ENCODE measurements at regions not wholly inside any gene's neighbourhood (a gene's known extent, or its start where the extent isn't known, plus 50 kb on each side); places are given as distances from the start of the nearest gene placed in this dataset.
A peak's percentile ranks its signal among the peaks of the same experiment; 100 is the strongest.

- DNase-seq (ENCODE audit: low spot score) = no peak
These were observed 209.4 kb downstream of the DTWD2 start for GRCh38 chr5:118778941-118779340.

GRCh38 chr5:118777189-118777736, 211.1 kb downstream of the DTWD2 start:
- DNase-seq (ENCODE audit: low spot score) = no peak

- DNase-seq (ENCODE audit: low spot score) = no peak
These were observed 211.6 kb downstream of the DTWD2 start for GRCh38 chr5:118776755-118777154.

GRCh38 chr5:118775790-118776499, 212.4 kb downstream of the DTWD2 start:
- no peak for DNase-seq (ENCODE audit: low spot score)

- DNase-seq (ENCODE audit: low spot score) = no peak
These were observed 219.7 kb downstream of the DTWD2 start for GRCh38 chr5:118768607-118769175.

- no peak for DNase-seq (ENCODE audit: low spot score)
These were observed 226.1 kb downstream of the DTWD2 start for GRCh38 chr5:118762291-118762690.

- no peak for DNase-seq (ENCODE audit: low spot score)
These were observed 226.5 kb downstream of the DTWD2 start for GRCh38 chr5:118761814-118762213.

GRCh38 chr5:118752969-118753368, 235.4 kb downstream of the DTWD2 start:
- no peak for DNase-seq (ENCODE audit: low spot score)

GRCh38 chr5:118736396-118736795, 252.0 kb downstream of the DTWD2 start:
- no peak for DNase-seq (ENCODE audit: low spot score)

GRCh38 chr5:118733394-118733793, 255.0 kb downstream of the DTWD2 start:
- no peak for DNase-seq (ENCODE audit: low spot score)

GRCh38 chr5:118728191-118728590, 260.2 kb downstream of the DTWD2 start:
- no peak for DNase-seq (ENCODE audit: low spot score)

GRCh38 chr5:118726891-118727290, 261.5 kb downstream of the DTWD2 start:
- DNase-seq (ENCODE audit: low spot score) = no peak

- no peak for DNase-seq (ENCODE audit: low spot score)
These were observed 265.4 kb downstream of the DTWD2 start for GRCh38 chr5:118723021-118723338.

GRCh38 chr5:118722122-118723020, 266.0 kb downstream of the DTWD2 start:
- DNase-seq (ENCODE audit: low spot score) = no peak

GRCh38 chr5:118711727-118712126, 276.6 kb downstream of the DTWD2 start:
- DNase-seq (ENCODE audit: low spot score) = no peak

GRCh38 chr5:118705959-118706667, 282.2 kb downstream of the DTWD2 start:
- DNase-seq (ENCODE audit: low spot score) = no peak

GRCh38 chr5:118703241-118703640, 285.1 kb downstream of the DTWD2 start:
- DNase-seq (ENCODE audit: low spot score) = no peak

- no peak for DNase-seq (ENCODE audit: low spot score)
These were observed 286.6 kb downstream of the DTWD2 start for GRCh38 chr5:118701791-118702190.

- no peak for DNase-seq (ENCODE audit: low spot score)
These were observed 287.8 kb downstream of the DTWD2 start for GRCh38 chr5:118700510-118700909.

- DNase-seq (ENCODE audit: low spot score) = peak; percentile 52
These were observed 289.6 kb downstream of the DTWD2 start for GRCh38 chr5:118698774-118699173.

- DNase-seq (ENCODE audit: low spot score) = no peak
These were observed 292.3 kb downstream of the DTWD2 start for GRCh38 chr5:118696076-118696475.

- peak; percentile 10 for DNase-seq (ENCODE audit: low spot score)
These were observed 295.5 kb downstream of the DTWD2 start for GRCh38 chr5:118692811-118693342.
